ENCODE measurements at regions not wholly inside any gene's neighbourhood (a gene's known extent, or its start where the extent isn't known, plus 50 kb on each side); places are given as distances from the start of the nearest gene placed in this dataset.

DNA sequence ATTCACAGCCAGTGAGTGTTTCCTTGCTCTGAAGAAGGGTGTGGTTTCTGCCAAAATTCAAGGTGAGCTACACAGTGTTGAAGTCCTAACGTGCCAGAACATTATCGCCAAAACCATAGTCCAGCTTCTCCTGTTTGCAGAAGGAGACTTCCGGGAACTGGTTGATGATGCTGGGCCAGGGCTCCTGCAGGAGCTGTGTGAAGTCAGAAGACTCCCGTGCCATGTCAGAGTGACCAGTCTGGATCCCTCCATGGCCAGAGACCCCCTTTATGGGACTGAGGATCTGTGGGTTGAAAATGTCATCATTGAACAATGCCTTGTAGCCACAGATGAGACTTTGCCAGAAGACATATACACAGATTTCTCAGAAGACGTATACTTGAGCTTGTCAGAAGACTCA is 96.0 kb upstream of the RAB12 start:
- TF ChIP-seq, protein P1, sequence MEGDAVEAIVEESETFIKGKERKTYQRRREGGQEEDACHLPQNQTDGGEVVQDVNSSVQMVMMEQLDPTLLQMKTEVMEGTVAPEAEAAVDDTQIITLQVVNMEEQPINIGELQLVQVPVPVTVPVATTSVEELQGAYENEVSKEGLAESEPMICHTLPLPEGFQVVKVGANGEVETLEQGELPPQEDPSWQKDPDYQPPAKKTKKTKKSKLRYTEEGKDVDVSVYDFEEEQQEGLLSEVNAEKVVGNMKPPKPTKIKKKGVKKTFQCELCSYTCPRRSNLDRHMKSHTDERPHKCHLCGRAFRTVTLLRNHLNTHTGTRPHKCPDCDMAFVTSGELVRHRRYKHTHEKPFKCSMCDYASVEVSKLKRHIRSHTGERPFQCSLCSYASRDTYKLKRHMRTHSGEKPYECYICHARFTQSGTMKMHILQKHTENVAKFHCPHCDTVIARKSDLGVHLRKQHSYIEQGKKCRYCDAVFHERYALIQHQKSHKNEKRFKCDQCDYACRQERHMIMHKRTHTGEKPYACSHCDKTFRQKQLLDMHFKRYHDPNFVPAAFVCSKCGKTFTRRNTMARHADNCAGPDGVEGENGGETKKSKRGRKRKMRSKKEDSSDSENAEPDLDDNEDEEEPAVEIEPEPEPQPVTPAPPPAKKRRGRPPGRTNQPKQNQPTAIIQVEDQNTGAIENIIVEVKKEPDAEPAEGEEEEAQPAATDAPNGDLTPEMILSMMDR (IDR thresholded peaks at IDR 0.05) = no peak
- Mint-ChIP-seq H3K27me3 (peaks cover 12% of the 10 kb centered on the region), H3K36me3 (ENCODE audit: low read depth) (no peaks in the 10 kb centered on the region), H3K4me3 (no peak overlapping the region), H3K9me3 (no peaks in the 10 kb centered on the region), H3K27ac (no peak overlapping the region), H3K4me1 (no peaks in the 10 kb centered on the region)
- intact Hi-C loops (cut with micrococcal nuclease) = no loop called here
- ChIA-PET CTCF (no interaction called here), POLR2A (no interaction called here)
- ATAC-seq (ENCODE audit: low read depth) (no peak), DNase-seq (no peak)

GRCh38 chr18:8514409-8514808 is 94.8 kb upstream of the RAB12 start:
- H3K4me1 Mint-ChIP-seq = no peaks in the 10 kb centered on the region
- TF ChIP-seq, protein P1 (IDR thresholded peaks at IDR 0.05) = no peak
- H3K36me3 Mint-ChIP-seq (ENCODE audit: low read depth) = no peaks in the 10 kb centered on the region
- CTCF ChIA-PET = no interaction called here
- no peak for ATAC-seq (ENCODE audit: low read depth)
- H3K4me3 Mint-ChIP-seq = no peak overlapping the region
- POLR2A ChIA-PET = no interaction called here
- H3K9me3 Mint-ChIP-seq = no peaks in the 10 kb centered on the region
- DNase-seq = no peak
- intact Hi-C loops (cut with micrococcal nuclease) = no loop called here
- H3K27ac Mint-ChIP-seq = no peak overlapping the region
- peaks cover 9% of the 10 kb centered on the region for H3K27me3 Mint-ChIP-seq

DNA sequence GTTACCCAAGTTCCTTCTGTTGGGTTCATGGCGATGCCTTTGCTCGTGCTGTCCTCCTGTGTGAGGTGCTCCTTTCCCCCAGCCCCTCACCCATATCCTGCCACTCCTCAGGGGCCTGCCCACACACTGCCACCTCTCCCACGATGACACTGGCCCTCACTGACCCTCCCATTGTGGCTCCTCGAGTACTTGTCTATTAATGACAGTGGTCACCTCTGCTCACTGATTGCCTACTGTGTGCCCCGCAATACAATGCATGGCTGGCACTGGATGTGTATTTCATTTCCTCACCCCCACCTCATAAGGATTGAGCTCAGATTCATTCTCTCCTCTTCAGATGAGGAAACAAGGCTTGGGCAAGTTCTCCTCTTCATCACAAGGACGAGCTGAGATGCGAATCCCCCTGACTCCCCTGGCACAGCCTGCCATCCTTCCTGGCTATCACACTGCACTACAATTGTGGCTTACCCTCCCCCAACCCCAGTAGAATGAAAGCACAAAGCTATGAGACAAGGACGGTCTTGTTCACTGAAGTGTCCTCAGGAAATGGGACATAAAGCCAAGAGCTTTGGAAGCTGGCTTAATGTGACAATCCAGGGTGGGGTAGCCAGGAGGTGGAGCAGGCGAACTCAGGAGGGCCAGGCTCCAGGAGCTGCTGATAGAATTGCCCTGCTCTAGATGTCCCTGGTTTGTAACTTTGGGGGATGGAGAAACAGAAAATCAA is 93.9 kb upstream of the RAB12 start:
- Mint-ChIP-seq H3K27ac (no peak overlapping the region), H3K4me1 (no peaks in the 10 kb centered on the region), H3K4me3 (no peak overlapping the region), H3K36me3 (ENCODE audit: low read depth) (no peaks in the 10 kb centered on the region), H3K27me3 (peaks cover 10% of the 10 kb centered on the region), H3K9me3 (peaks cover under 1% of the 10 kb centered on the region)
- ATAC-seq (ENCODE audit: low read depth) = no peak
- no peak for DNase-seq
- CTCF ChIA-PET = no interaction called here
- POLR2A ChIA-PET = no interaction called here
- TF ChIP-seq, protein P1 (IDR thresholded peaks at IDR 0.05) = no peak
- intact Hi-C loops (cut with micrococcal nuclease) = no loop called here

DNA sequence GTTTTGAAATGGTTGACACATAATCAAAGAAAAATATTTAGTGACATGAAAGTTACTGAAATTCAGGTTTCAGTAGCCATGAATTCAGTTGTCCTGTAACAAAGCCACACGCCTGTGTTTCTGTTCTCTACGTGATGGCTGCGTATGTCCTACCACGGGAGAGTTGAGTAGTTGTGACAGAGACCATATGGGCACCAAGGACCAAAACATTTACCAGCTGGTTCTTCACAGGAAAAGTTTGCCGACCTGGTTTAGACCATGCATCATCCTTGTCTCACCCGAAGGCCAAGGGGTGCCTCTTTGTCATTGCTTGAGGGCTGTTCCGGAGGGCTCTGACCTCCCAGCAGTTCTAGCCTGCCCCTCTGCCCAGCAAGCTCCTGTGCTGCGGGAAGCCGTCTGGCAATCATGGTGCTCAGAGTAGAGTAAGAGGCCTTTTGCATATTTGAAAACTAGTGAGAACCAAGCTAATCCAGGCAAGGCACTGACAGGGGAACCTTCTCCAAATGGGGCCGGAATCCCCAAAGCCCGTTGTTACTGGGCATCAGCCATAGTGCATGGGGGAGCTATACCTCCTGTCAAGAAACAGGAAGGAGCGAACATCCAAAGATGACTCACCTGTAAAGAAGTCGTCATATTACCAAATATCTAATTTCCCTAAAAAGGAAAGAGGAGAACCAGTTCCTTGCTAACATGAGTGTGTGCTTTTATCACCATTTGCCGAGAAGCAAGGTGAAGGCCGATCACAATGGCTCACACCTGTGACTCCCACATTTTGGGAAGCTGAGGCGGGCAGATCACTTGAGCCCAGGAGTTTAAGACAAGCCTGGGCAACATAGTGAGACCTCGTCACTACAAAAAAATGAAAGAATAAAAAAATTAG is 92.6 kb upstream of the RAB12 start:
- H3K27me3 Mint-ChIP-seq = peaks cover 11% of the 10 kb centered on the region
- POLR2A ChIA-PET = no interaction called here
- H3K4me3 Mint-ChIP-seq = no peak overlapping the region
- DNase-seq = no peak
- TF ChIP-seq, protein P1 (IDR thresholded peaks at IDR 0.05) = no peak
- ATAC-seq (ENCODE audit: low read depth) = no peak
- no peaks in the 10 kb centered on the region for H3K4me1 Mint-ChIP-seq
- H3K36me3 Mint-ChIP-seq (ENCODE audit: low read depth) = no peaks in the 10 kb centered on the region
- intact Hi-C loops (cut with micrococcal nuclease) = no loop called here
- CTCF ChIA-PET = no interaction called here
- peaks cover 6% of the 10 kb centered on the region for H3K9me3 Mint-ChIP-seq
- no peak overlapping the region for H3K27ac Mint-ChIP-seq

- intact Hi-C loops (cut with micrococcal nuclease) = no loop called here
- ChIA-PET CTCF (interaction anchor here (0.6 kb wide), 1 partner anchor 1968 kb away, joined by 3 read pairs; no protein-coding TSS in a partner anchor), POLR2A (no interaction called here)
- no peaks in the 10 kb centered on the region for H3K36me3 Mint-ChIP-seq (ENCODE audit: low read depth)
- no peak overlapping the region for H3K4me3 Mint-ChIP-seq
- H3K27me3 Mint-ChIP-seq = peaks cover 18% of the 10 kb centered on the region
- TF ChIP-seq, protein P1 (IDR thresholded peaks at IDR 0.05) = no peak
- DNase-seq (no peak), ATAC-seq (ENCODE audit: low read depth) (no peak)
- H3K9me3 Mint-ChIP-seq = peaks cover 6% of the 10 kb centered on the region
- no peaks in the 10 kb centered on the region for H3K4me1 Mint-ChIP-seq
- H3K27ac Mint-ChIP-seq = no peak overlapping the region
Measured at GRCh38 chr18:8517276-8517675, 92.0 kb upstream of the RAB12 start.

Measured in activated B cell treated with CpG ODN at 0.5 μM for 24 hours (primary cell).